Lower leg skin (tissue), 3 donors: ENCODE measurements at regions not wholly inside any gene's neighbourhood (a gene's known extent, or its start where the extent isn't known, plus 50 kb on each side); places are given as distances from the start of the nearest gene placed in this dataset.
"Not testable (repeated sequence)": the region's sequence is repeated elsewhere in the genome, so short reads cannot be mapped to it uniquely, and the experiment has no call there.

Experiments used
- CTCF ChIP-seq, 3 donors: fragments of 450-650 bp; IDR thresholded peaks; one replicate each; pipeline ENCODE4 v1.5.1; 2016; ENCODE audit warnings: antibody characterized with exemption in 3 of 3, mild to moderate bottlenecking in 3 of 3, moderate library complexity in 2 of 3
- POLR2A ChIP-seq, 2 donors: fragments of 450-650 bp; IDR thresholded peaks; one replicate each; pipeline ENCODE4 v1.6.1; 2016 to 2017; ENCODE audit warnings: antibody characterized with exemption in 2 of 2, mild to moderate bottlenecking in 1 of 2, moderate library complexity in 1 of 2

- not testable (repeated sequence) for TF ChIP-seq CTCF, POLR2A (IDR thresholded peaks at IDR 0.05)
These were observed 132.8 kb downstream of the SRGAP2 start for GRCh38 chr1:206335875-206336846.
